Mucosa of rectum (tissue), 2 donors: ENCODE measurements at regions not wholly inside any gene's neighbourhood (a gene's known extent, or its start where the extent isn't known, plus 50 kb on each side); places are given as distances from the start of the nearest gene placed in this dataset.
A peak's percentile ranks its signal among the peaks of the same experiment; 100 is the strongest.

Experiments used
- H3K27ac ChIP-seq, 2 donors: one replicate each; pipeline ENCODE4 v1.7.0; 2013; ENCODE audit warnings: inconsistent platforms in 2 of 2, low read depth in 2 of 2, low read length in 2 of 2
- H3K27me3 ChIP-seq, 2 donors: one replicate each; pipeline ENCODE4 v1.7.0; 2013; ENCODE audit warnings: low read length in 2 of 2; ENCODE audit not compliant: control insufficient read depth in 2 of 2, insufficient read depth in 2 of 2
- H3K36me3 ChIP-seq, 2 donors: one replicate each; pipeline ENCODE4 v1.7.0; 2013; ENCODE audit warnings: low read length in 2 of 2; ENCODE audit not compliant: control insufficient read depth in 2 of 2, insufficient read depth in 2 of 2
- H3K4me1 ChIP-seq, 2 donors: one replicate each; pipeline ENCODE4 v1.7.0; 2013; ENCODE audit warnings: low read length in 2 of 2, mild to moderate bottlenecking in 1 of 2; ENCODE audit not compliant: control insufficient read depth in 2 of 2, insufficient read depth in 2 of 2
- H3K4me3 ChIP-seq, 2 donors: one replicate each; pipeline ENCODE4 v1.7.0; 2013; ENCODE audit warnings: low read length in 2 of 2
- H3K9ac ChIP-seq, 2 donors: one replicate each; pipeline ENCODE4 v1.7.0; 2013; ENCODE audit warnings: low read length in 2 of 2, low read depth in 1 of 2, mild to moderate bottlenecking in 1 of 2
- H3K9me3 ChIP-seq, 2 donors: one replicate each; pipeline ENCODE4 v1.7.0; 2013; ENCODE audit warnings: low read length in 2 of 2; ENCODE audit not compliant: control insufficient read depth in 2 of 2
- donor health status: healthy.
- donor health status: Normal muscosa, but diverticular disease.

DNA sequence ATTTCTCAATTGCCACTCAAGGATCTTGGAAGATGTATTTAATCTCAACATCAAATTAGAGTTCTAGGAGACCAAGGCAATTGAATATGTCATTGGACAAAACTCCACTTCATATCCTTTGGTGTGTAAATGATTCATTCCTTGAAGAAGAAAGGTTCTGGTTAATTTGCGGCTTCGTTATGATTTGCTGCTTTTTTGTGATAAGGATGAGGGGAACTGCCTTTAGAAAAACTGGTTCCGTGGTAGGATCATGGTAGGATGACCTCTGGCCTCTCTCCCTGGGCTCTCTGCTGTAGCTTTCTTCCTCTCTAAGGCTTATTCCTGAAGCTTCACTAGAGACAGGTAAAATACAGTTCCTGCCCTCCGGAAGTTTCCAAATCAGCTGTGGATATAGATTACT, 51.5 kb upstream of the ERRFI1 start:
- Histone ChIP-seq H3K9me3 (no peaks in the 10 kb centered on the region), H3K36me3 (no peaks in the 10 kb centered on the region), H3K27me3 (no peaks in the 10 kb centered on the region), H3K4me3 (no peak overlapping the region), H3K4me1 (peaks cover 12 to 18% of the 10 kb centered on the region in 2 donors), H3K27ac (peak overlapping the region; percentile 44 to 58), H3K9ac (no peak overlapping the region)

DNA sequence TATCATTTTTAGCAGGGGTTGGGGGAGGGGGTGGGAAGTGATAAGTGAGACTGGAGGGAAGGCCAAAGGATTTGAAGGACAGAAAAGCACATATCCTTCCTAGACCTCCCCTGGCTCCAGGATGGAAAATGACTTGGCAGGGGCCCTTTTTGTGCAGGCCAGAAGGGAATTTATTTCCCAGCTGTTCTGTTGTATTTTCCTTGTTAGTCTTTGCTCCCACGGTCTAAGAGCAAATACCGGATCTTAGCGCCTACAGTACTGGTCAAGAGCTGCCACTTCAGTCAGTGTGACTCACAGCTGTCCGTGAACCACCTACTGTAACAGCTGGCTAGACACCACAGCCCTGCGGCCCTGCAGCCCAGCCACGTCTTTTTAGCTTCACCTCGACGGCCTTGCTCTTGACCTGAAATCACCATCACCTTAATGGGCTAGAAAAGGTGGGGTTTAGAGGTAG, 51.0 kb upstream of the ERRFI1 start:
- Histone ChIP-seq H3K9ac (no peak overlapping the region), H3K4me3 (no peak overlapping the region), H3K4me1 (peaks cover 12 to 18% of the 10 kb centered on the region in 2 donors), H3K27me3 (no peaks in the 10 kb centered on the region), H3K27ac (peak overlapping the region; percentile 44 to 58), H3K9me3 (no peaks in the 10 kb centered on the region), H3K36me3 (no peaks in the 10 kb centered on the region)

DNA sequence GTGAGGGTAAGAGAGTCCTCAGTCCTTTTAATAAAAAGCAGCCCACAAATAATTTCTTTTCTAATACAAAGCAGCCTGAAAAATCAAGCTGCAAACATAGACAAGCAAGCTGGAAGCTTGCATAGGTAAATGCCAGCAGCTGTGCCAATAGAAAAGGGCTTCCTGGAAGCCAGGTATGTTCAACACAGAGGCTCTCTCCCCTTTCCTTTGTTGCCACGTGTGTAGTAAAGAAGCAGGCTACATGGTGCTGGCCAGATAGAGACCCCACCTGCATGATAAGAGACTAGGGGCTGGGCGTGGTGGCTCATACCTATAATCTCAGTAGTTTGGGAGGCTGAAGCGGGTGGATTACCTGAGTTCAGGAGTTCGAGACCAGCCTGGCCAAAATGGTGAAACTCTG, 50.1 kb upstream of the ERRFI1 start:
- no peak overlapping the region for H3K27ac ChIP-seq
- H3K9me3 ChIP-seq, result no peaks in the 10 kb centered on the region
- no peaks in the 10 kb centered on the region for H3K27me3 ChIP-seq
- H3K4me1 ChIP-seq, result peaks cover 12 to 18% of the 10 kb centered on the region in 2 donors
- H3K9ac ChIP-seq, result no peak overlapping the region
- H3K4me3 ChIP-seq, result no peak overlapping the region
- H3K36me3 ChIP-seq, result no peaks in the 10 kb centered on the region
